GM12878 (cell line): ENCODE measurements at regions not wholly inside any gene's neighbourhood (a gene's known extent, or its start where the extent isn't known, plus 50 kb on each side); places are given as distances from the start of the nearest gene placed in this dataset.

Experiments
- CHD2 ChIP-seq: IDR thresholded peaks from 2 replicates; pipeline ENCODE4 v1.6.1; 2011; ENCODE audit warnings: low read depth, low read length, improper control_type of control experiment, borderline replicate concordance
- RAD51 ChIP-seq: fragments of 450-650 bp; IDR thresholded peaks from 2 replicates; pipeline ENCODE4 v1.6.1; 2016; ENCODE audit warnings: moderate library complexity, mild to moderate bottlenecking, inconsistent platforms
- SUPT20H ChIP-seq: IDR thresholded peaks from 2 replicates; pipeline ENCODE4 v1.6.1; 2011; ENCODE audit warnings: low read depth, mild to moderate bottlenecking, low read length, moderate library complexity, borderline replicate concordance; ENCODE audit not compliant: control insufficient read depth
- TARDBP ChIP-seq: IDR thresholded peaks from 2 replicates; pipeline ENCODE4 v1.6.1; 2016; ENCODE audit warnings: borderline replicate concordance
- TF ChIP-seq, protein P1 (sequence below): IDR thresholded peaks from 2 replicates; pipeline ENCODE4 v1.6.1; 2012; ENCODE audit warnings: low read length, inconsistent platforms

- TF ChIP-seq, protein P1, sequence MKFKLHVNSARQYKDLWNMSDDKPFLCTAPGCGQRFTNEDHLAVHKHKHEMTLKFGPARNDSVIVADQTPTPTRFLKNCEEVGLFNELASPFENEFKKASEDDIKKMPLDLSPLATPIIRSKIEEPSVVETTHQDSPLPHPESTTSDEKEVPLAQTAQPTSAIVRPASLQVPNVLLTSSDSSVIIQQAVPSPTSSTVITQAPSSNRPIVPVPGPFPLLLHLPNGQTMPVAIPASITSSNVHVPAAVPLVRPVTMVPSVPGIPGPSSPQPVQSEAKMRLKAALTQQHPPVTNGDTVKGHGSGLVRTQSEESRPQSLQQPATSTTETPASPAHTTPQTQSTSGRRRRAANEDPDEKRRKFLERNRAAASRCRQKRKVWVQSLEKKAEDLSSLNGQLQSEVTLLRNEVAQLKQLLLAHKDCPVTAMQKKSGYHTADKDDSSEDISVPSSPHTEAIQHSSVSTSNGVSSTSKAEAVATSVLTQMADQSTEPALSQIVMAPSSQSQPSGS = no peak
- TF ChIP-seq SUPT20H (no peak), RAD51 (no peak), CHD2 (no peak), TARDBP (no peak)
Measured at GRCh38 chr3:106454497-106454896, 585.7 kb upstream of the CBLB start.
